Activated CD4-positive, alpha-beta T cell treated with anti-CD3 and anti-CD28 coated beads, Interleukin-2, amount 10 ng/mL, durations not matched to agents 24 days and 14 days (primary cell): ENCODE measurements at regions not wholly inside any gene's neighbourhood (a gene's known extent, or its start where the extent isn't known, plus 50 kb on each side); places are given as distances from the start of the nearest gene placed in this dataset.

Experiments used
- DNase-seq: peaks from one replicate; pipeline ENCODE4 v3.0.0; 2022
- H3K27ac Mint-ChIP-seq: one replicate; pipeline ENCODE4 v1.8.0; 2022; ENCODE audit warnings: mild to moderate bottlenecking, mixed read lengths
- H3K27me3 Mint-ChIP-seq: one replicate; pipeline ENCODE4 v1.8.0; 2022; ENCODE audit warnings: mixed read lengths
- H3K36me3 Mint-ChIP-seq: one replicate; pipeline ENCODE4 v1.8.0; 2022; ENCODE audit warnings: low read depth, mild to moderate bottlenecking, mixed read lengths
- H3K4me1 Mint-ChIP-seq: one replicate; pipeline ENCODE4 v1.8.0; 2021; ENCODE audit warnings: mixed read lengths
- H3K4me3 Mint-ChIP-seq: one replicate; pipeline ENCODE4 v1.8.0; 2022; ENCODE audit warnings: mild to moderate bottlenecking, moderate library complexity, mixed read lengths
- H3K9me3 Mint-ChIP-seq: one replicate; pipeline ENCODE4 v1.8.0; 2021; ENCODE audit warnings: mixed read lengths
- intact Hi-C: fragments of 100-400 bp; cut with micrococcal nuclease; formaldehyde crosslinking; loops from one replicate; pipeline ENCODE4 v1.15.1; 2023

- Mint-ChIP-seq H3K27me3 (no peaks in the 10 kb centered on the region), H3K36me3 (no peaks in the 10 kb centered on the region), H3K27ac (no peak overlapping the region), H3K4me3 (no peak overlapping the region), H3K4me1 (no peaks in the 10 kb centered on the region), H3K9me3 (no peaks in the 10 kb centered on the region)
- intact Hi-C loops: no loop called here
- DNase-seq: no peak
These were observed 2806.7 kb downstream of the PCDH9 start for GRCh38 chr13:64423467-64423866.

DNA sequence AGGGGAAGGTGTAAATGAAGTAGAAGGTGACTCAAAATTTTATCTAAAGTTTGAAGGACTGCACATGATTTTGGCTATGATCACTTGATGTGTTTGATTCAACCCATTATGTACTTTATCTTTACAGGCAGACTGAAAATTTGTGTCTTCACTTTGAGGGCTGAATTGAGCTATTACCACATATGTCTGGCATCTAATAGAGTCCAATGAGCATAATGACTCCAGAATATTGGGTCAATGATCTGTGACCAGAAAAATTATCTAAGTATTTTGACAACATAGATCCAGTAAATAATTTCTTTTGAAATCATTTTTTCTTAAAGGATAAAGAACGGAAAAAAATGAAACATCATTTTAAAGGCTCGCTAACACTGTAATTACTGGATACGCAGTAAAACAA, 2810.0 kb downstream of the PCDH9 start:
- no peak for DNase-seq
- Mint-ChIP-seq H3K4me3 (no peak overlapping the region), H3K9me3 (no peaks in the 10 kb centered on the region), H3K4me1 (no peaks in the 10 kb centered on the region), H3K27me3 (no peaks in the 10 kb centered on the region), H3K36me3 (no peaks in the 10 kb centered on the region), H3K27ac (no peak overlapping the region)
- intact Hi-C loops: no loop called here

DNA sequence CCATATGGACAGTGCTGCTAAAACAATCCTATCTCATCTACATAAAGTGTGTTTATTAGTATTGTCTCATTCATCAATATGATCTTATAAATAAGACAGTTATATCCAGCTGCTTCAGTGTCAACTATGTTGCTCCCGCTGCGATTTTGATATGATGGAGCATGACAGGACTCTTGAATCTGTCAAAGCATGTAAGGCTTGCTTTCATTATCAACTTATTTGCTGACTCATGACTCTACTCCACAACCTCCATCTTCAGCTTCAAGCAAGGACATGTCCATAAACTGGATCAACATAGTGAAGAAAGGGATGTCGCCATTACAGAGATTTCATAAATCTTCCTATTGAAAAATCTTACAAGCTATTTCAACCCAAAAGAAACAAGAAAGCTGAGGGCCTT, 2812.6 kb downstream of the PCDH9 start:
- H3K4me1 Mint-ChIP-seq: no peaks in the 10 kb centered on the region
- no peaks in the 10 kb centered on the region for H3K36me3 Mint-ChIP-seq
- intact Hi-C loops: no loop called here
- no peak overlapping the region for H3K4me3 Mint-ChIP-seq
- no peaks in the 10 kb centered on the region for H3K9me3 Mint-ChIP-seq
- no peaks in the 10 kb centered on the region for H3K27me3 Mint-ChIP-seq
- no peak overlapping the region for H3K27ac Mint-ChIP-seq
- no peak for DNase-seq

GRCh38 chr13:64414381-64414780, 2815.8 kb downstream of the PCDH9 start:
- Mint-ChIP-seq H3K4me1 (no peaks in the 10 kb centered on the region), H3K27ac (no peak overlapping the region), H3K36me3 (no peaks in the 10 kb centered on the region), H3K27me3 (no peaks in the 10 kb centered on the region), H3K9me3 (no peaks in the 10 kb centered on the region), H3K4me3 (no peak overlapping the region)
- intact Hi-C loops: no loop called here
- DNase-seq: no peak

GRCh38 chr13:64413529-64413928, 2816.6 kb downstream of the PCDH9 start:
- Mint-ChIP-seq H3K4me1 (no peaks in the 10 kb centered on the region), H3K9me3 (no peaks in the 10 kb centered on the region), H3K27ac (no peak overlapping the region), H3K36me3 (no peaks in the 10 kb centered on the region), H3K27me3 (no peaks in the 10 kb centered on the region), H3K4me3 (no peak overlapping the region)
- intact Hi-C loops: no loop called here
- DNase-seq: no peak

DNA sequence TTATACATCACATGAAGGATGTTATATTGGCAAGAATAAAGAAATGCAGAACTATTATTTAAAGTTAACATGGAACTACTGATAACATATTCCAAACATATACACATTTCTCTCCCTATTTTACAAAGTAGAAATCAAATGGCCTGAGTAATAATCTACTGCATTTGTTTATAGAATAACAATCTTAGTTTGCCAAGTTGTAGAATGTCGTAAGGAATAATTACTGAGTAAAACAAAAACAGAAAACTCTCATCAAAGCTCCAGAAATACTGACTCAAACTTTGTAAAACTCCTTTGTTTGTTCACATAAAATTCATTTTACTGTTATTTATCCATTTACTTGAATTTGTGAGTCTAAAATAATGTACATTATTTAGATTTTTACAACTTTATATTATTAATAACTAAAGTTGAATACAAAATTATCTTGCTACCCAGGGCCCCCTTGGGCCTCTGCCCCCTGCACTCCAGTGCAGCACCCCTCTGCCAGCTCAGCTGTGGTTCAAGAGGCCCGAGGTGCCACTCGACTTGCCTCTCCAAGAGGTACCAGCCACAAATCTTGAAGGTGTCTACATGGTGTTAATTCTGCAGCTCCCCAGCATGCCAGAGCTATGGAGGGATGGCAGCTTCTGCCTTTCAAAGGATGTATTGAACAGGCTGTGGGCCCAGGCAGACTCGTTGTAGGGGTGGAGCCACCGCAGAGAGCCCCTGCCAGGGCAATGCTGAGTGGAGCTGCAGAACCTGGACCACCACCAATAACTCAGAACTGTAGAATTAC, 2819.7 kb downstream of the PCDH9 start:
- Mint-ChIP-seq H3K4me1 (no peaks in the 10 kb centered on the region), H3K27me3 (no peaks in the 10 kb centered on the region), H3K9me3 (peaks cover 8% of the 10 kb centered on the region), H3K36me3 (no peaks in the 10 kb centered on the region), H3K27ac (no peak overlapping the region), H3K4me3 (no peak overlapping the region)
- DNase-seq: no peak
- intact Hi-C loops: no loop called here

- intact Hi-C loops: no loop called here
- H3K36me3 Mint-ChIP-seq: no peaks in the 10 kb centered on the region
- no peak for DNase-seq
- no peak overlapping the region for H3K4me3 Mint-ChIP-seq
- H3K9me3 Mint-ChIP-seq: no peaks in the 10 kb centered on the region
- no peak overlapping the region for H3K27ac Mint-ChIP-seq
- no peaks in the 10 kb centered on the region for H3K27me3 Mint-ChIP-seq
- no peaks in the 10 kb centered on the region for H3K4me1 Mint-ChIP-seq
These were observed 2832.4 kb downstream of the PCDH9 start for GRCh38 chr13:64397701-64398100.

DNA sequence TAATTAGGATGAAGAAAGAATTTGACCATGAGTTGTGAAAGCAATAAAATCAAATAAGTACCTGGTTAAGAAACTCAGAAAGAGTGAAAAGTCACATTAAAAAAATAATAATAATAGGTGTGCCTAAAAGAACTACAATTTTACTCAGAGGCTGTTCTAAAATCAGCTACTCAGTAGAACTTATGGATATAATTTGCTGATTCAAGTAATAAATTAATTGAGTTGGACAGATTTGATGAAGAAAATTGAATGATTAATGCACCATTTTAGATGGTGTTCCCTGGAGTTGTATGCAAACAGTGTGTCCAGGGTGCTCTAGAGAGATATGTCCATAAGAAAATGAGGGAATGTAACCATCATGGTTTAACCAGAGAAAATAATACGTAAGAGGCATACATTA, 2852.5 kb downstream of the PCDH9 start:
- Mint-ChIP-seq H3K27ac (no peak overlapping the region), H3K4me1 (no peaks in the 10 kb centered on the region)

GRCh38 chr13:64371461-64371860, 2858.7 kb downstream of the PCDH9 start:
- H3K4me1 Mint-ChIP-seq: no peaks in the 10 kb centered on the region
- no peak for DNase-seq
- no peak overlapping the region for H3K4me3 Mint-ChIP-seq
- no peaks in the 10 kb centered on the region for H3K27me3 Mint-ChIP-seq
- no peak overlapping the region for H3K27ac Mint-ChIP-seq
- H3K9me3 Mint-ChIP-seq: peaks cover 10% of the 10 kb centered on the region
- H3K36me3 Mint-ChIP-seq: no peaks in the 10 kb centered on the region
- intact Hi-C loops: no loop called here

More for the DNA sequence above, 2852.5 kb downstream of the PCDH9 start:
- H3K9me3 Mint-ChIP-seq: peaks cover 14% of the 10 kb centered on the region
- H3K36me3 Mint-ChIP-seq: no peaks in the 10 kb centered on the region
- H3K27me3 Mint-ChIP-seq: no peaks in the 10 kb centered on the region
- intact Hi-C loops: no loop called here
- H3K4me3 Mint-ChIP-seq: no peak overlapping the region
- DNase-seq: no peak

- no peak overlapping the region for H3K4me3 Mint-ChIP-seq
- H3K27me3 Mint-ChIP-seq: no peaks in the 10 kb centered on the region
- peaks cover 10% of the 10 kb centered on the region for H3K9me3 Mint-ChIP-seq
- no peak for DNase-seq
- H3K4me1 Mint-ChIP-seq: no peaks in the 10 kb centered on the region
- H3K36me3 Mint-ChIP-seq: no peaks in the 10 kb centered on the region
- intact Hi-C loops: no loop called here
- no peak overlapping the region for H3K27ac Mint-ChIP-seq
These were observed 2859.1 kb downstream of the PCDH9 start for GRCh38 chr13:64371045-64371444.

DNA sequence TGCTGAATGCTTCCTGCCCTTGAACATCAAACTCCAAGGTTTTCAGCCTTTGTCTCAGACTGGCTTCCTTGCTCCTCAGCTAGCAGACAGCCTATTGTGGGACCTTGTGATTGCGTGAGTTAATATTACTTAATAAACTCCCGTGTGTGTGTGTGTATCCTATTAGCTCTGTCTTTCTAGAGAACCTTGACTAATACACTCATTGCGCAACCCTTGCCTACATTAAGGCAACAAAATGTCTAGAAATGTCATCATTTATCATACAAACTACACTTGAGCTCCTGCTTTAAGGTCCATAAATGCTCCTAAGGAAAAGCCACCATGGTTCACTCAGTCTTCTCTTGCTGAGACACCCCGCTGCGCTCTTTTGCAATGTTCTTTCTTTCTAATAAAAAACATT, 2861.0 kb downstream of the PCDH9 start:
- intact Hi-C loops: no loop called here
- no peaks in the 10 kb centered on the region for H3K36me3 Mint-ChIP-seq
- H3K4me1 Mint-ChIP-seq: no peaks in the 10 kb centered on the region
- H3K27me3 Mint-ChIP-seq: no peaks in the 10 kb centered on the region
- H3K27ac Mint-ChIP-seq: no peak overlapping the region
- no peak for DNase-seq
- peaks cover 12% of the 10 kb centered on the region for H3K9me3 Mint-ChIP-seq
- no peak overlapping the region for H3K4me3 Mint-ChIP-seq

DNA sequence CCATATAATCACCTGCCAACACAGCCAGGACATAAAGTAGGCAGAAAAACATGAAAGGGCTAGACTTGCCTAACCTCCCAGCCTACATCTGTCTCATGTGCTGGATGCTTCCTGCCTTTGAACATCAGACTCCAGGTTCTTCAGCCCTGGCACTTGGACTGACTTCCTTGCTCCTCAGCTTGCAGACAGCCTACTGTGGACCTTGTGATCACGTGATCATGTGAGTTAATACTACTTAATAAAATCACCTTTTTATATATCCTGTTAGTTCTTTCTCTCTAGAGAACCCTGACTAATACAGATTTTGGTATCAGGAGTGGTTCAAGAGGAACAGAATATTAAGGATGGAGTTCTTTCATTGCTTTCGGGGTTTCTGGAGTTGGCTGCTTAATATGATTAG, 2867.6 kb downstream of the PCDH9 start:
- peaks cover 5% of the 10 kb centered on the region for H3K9me3 Mint-ChIP-seq
- H3K4me1 Mint-ChIP-seq: no peaks in the 10 kb centered on the region
- no peaks in the 10 kb centered on the region for H3K36me3 Mint-ChIP-seq
- no peak overlapping the region for H3K27ac Mint-ChIP-seq
- intact Hi-C loops: no loop called here
- H3K27me3 Mint-ChIP-seq: no peaks in the 10 kb centered on the region
- no peak for DNase-seq
- H3K4me3 Mint-ChIP-seq: no peak overlapping the region

DNA sequence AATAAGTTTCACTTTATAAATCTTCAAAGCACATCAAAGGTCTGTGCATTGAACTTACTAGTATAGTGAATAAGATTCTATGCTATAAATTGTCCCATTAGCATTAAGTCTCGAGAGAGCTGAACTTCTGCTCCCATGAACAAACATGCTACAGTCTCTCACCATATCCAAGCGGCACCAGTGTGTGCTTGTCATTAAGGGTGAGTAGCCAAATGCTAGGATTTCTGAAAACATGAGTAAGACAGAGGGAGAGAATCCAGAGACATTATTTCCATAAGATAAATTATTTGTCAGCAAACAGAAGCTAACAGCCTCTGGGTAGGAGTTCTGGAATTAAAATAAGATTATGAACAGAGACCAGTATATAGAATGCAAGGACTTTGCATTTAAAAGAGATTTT, 2882.5 kb downstream of the PCDH9 start:
- Mint-ChIP-seq H3K9me3 (peaks cover 8% of the 10 kb centered on the region), H3K4me1 (no peaks in the 10 kb centered on the region), H3K4me3 (no peak overlapping the region), H3K27ac (no peak overlapping the region), H3K27me3 (no peaks in the 10 kb centered on the region), H3K36me3 (no peaks in the 10 kb centered on the region)
- intact Hi-C loops: no loop called here
- no peak for DNase-seq

DNA sequence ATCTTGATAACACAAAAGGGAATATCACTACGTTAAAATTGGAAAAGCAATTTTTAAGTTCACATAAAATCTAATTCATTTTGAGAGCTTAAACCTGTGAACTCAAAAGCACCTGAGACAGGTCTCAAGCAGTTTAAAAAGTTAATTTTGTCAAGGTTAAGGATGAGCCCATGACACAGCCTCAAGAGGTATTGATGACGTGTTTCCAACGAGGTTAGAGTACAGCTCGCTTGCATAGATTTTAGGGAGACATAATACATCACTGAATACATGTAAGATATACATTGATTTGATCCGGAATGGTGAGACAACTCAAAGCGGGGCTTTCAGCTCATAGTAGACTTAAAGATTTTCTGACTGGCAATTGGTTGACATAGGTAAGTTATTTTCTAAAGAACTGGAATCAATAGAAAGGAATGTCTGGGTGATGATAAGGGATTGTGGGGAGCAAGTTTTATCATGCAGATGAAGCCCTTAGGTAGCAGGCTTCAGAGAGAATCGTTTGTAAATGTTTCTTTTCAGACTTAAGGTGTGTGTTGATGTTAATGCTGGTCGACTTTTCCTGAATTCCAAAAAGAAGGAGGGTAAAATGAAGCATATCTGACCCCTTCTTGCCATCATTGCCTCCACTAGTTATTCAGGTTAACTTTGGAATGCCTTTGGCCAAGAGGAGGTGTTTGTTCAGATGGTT, 2890.6 kb downstream of the PCDH9 start:
- no peak for DNase-seq
- Mint-ChIP-seq H3K27ac (no peak overlapping the region), H3K4me3 (no peak overlapping the region), H3K27me3 (no peaks in the 10 kb centered on the region), H3K36me3 (no peaks in the 10 kb centered on the region), H3K9me3 (peaks cover 8% of the 10 kb centered on the region), H3K4me1 (no peaks in the 10 kb centered on the region)
- intact Hi-C loops: no loop called here

DNA sequence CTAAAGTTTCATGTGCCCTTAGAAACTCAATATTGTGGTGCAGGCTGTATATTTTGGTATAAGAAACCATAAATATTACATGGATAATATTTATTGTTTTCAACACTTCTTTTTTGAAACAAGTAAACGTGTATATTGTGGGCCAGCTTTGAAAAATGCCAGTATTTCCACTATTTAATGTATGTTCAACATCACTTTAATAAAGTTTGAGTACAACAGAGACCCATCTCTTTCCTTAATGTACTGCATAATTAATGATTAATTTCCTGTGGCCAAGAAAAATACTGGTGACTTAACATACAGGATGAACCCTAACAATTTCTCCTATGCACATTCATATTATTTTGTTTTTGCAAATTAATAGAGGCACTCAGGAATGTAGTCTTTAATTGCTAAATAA, 2891.5 kb downstream of the PCDH9 start:
- no peak overlapping the region for H3K4me3 Mint-ChIP-seq
- H3K27ac Mint-ChIP-seq: no peak overlapping the region
- H3K27me3 Mint-ChIP-seq: no peaks in the 10 kb centered on the region
- H3K9me3 Mint-ChIP-seq: peaks cover 9% of the 10 kb centered on the region
- DNase-seq: no peak
- intact Hi-C loops: no loop called here
- H3K4me1 Mint-ChIP-seq: no peaks in the 10 kb centered on the region
- H3K36me3 Mint-ChIP-seq: no peaks in the 10 kb centered on the region
